ENCODE measurements at regions not wholly inside any gene's neighbourhood (a gene's known extent, or its start where the extent isn't known, plus 50 kb on each side); places are given as distances from the start of the nearest gene placed in this dataset.

- in situ Hi-C loops (cut with HindIII; ENCODE audit: low pct_ligation_motif_present, low pct_unique_long_range_greater_than_20kb, low sequenced_read_pairs), result no loop called here
- no peak for DNase-seq
Measured at GRCh38 chr14:39772627-39773026, 340.4 kb upstream of the FBXO33 start.

DNA sequence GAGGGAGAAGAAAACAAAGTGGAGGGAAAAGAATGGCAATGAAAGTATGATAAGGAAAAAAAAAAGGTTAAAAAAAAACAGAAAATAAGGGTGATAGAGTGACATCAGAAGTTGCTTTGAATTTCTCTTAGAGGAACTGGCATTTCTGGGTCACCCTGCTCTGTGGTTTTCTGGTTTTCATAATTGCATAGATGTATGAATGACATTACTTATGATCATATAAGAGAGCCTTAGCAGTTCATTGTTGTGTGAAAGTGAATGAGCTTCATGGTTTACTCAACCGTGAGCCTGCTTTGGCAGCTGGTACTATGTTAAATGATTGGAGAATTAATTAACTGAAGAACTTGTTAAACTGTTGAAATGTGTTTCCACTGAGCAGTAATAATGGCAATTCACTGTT, 336.4 kb upstream of the FBXO33 start:
- DNase-seq, result no peak
- in situ Hi-C loops (cut with HindIII; ENCODE audit: low pct_ligation_motif_present, low pct_unique_long_range_greater_than_20kb, low sequenced_read_pairs), result no loop called here

- DNase-seq, result no peak
- in situ Hi-C loops (cut with HindIII; ENCODE audit: low pct_ligation_motif_present, low pct_unique_long_range_greater_than_20kb, low sequenced_read_pairs), result no loop called here
Measured at GRCh38 chr14:39766397-39767000, 334.3 kb upstream of the FBXO33 start.

GRCh38 chr14:39765676-39766075, 333.4 kb upstream of the FBXO33 start:
- DNase-seq, result no peak
- in situ Hi-C loops (cut with HindIII; ENCODE audit: low pct_ligation_motif_present, low pct_unique_long_range_greater_than_20kb, low sequenced_read_pairs), result no loop called here

- in situ Hi-C loops (cut with HindIII; ENCODE audit: low pct_ligation_motif_present, low pct_unique_long_range_greater_than_20kb, low sequenced_read_pairs), result no loop called here
- DNase-seq, result no peak
Measured at GRCh38 chr14:39763402-39763890, 331.2 kb upstream of the FBXO33 start.

DNA sequence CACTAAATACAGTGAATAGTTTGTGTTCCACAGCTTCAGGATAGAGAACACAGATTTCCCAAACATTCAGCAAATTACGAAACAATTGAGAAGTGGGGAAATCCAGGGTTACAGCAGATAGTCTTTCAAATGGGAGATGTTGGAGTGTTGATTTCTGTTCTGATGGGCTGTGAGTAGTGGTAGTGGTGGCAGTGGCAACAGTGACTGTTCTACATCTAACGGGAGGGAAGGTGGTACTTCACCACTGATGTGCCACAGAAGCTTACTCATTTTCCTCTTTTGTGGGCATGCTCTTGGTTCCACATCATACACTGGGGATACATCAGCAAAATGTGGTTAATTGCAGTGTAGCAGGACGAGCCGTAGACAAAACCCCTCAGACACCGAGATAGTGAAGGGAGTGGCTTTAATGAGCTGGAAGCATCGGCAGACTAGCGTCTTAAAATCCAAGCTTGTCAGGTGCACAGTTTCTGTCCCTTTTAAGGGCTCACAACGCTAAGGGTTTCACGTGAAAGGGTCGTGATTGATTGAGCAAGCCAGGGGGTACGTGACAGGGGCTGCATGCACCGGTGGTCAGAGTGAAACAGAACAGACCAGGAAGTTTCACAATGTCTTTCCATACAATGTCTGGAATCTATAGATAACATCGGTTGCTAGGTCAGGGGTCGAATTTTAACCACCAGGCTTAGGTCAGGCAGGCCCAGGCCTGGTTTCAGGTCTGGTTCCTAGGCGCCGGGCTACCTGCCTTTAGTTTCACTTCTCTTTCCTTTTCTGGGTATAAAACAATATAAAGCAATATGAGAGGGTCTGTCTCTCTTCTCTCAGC, 330.6 kb upstream of the FBXO33 start:
- no peak for DNase-seq

GRCh38 chr14:39755269-39755878, 323.1 kb upstream of the FBXO33 start:
- peak; percentile 36 for DNase-seq
- in situ Hi-C loops (cut with HindIII; ENCODE audit: low pct_ligation_motif_present, low pct_unique_long_range_greater_than_20kb, low sequenced_read_pairs), result no loop called here

More for the DNA sequence above, 330.6 kb upstream of the FBXO33 start:
- in situ Hi-C loops (cut with HindIII; ENCODE audit: low pct_ligation_motif_present, low pct_unique_long_range_greater_than_20kb, low sequenced_read_pairs), result no loop called here

GRCh38 chr14:39740454-39740853, 308.2 kb upstream of the FBXO33 start:
- no peak for DNase-seq
- in situ Hi-C loops (cut with HindIII; ENCODE audit: low pct_ligation_motif_present, low pct_unique_long_range_greater_than_20kb, low sequenced_read_pairs), result no loop called here

GRCh38 chr14:39739796-39740195, 307.6 kb upstream of the FBXO33 start:
- DNase-seq, result no peak
- in situ Hi-C loops (cut with HindIII; ENCODE audit: low pct_ligation_motif_present, low pct_unique_long_range_greater_than_20kb, low sequenced_read_pairs), result no loop called here

DNA sequence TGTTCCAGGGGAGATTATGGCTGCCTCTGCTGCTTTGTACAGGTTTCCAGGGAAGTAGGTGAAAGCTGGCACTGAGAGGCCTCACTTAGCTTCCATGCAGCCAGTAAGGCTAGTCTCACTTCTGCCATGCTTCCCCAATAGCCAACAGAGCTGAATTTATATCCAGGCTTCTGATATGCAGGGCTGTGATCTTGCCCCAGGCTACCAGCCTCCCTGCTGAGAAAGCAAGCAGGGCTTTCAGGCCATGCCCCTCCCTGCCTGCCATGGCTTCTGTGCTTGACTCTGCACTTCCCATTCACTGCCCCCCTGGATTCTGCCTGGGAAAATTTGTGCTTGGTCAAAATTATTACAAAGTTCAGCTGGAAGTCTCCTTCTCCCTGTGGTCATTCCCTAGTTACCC, 302.1 kb upstream of the FBXO33 start:
- in situ Hi-C loops (cut with HindIII; ENCODE audit: low pct_ligation_motif_present, low pct_unique_long_range_greater_than_20kb, low sequenced_read_pairs), result no loop called here
- DNase-seq, result no peak

GRCh38 chr14:39733741-39734140, 301.5 kb upstream of the FBXO33 start:
- DNase-seq, result no peak
- in situ Hi-C loops (cut with HindIII; ENCODE audit: low pct_ligation_motif_present, low pct_unique_long_range_greater_than_20kb, low sequenced_read_pairs), result no loop called here

- in situ Hi-C loops (cut with HindIII; ENCODE audit: low pct_ligation_motif_present, low pct_unique_long_range_greater_than_20kb, low sequenced_read_pairs), result no loop called here
- peak; percentile 32 for DNase-seq
Measured at GRCh38 chr14:39731912-39732311, 299.7 kb upstream of the FBXO33 start.

- no peak for DNase-seq
- in situ Hi-C loops (cut with HindIII; ENCODE audit: low pct_ligation_motif_present, low pct_unique_long_range_greater_than_20kb, low sequenced_read_pairs), result no loop called here
Measured at GRCh38 chr14:39726563-39726962, 294.3 kb upstream of the FBXO33 start.

- in situ Hi-C loops (cut with HindIII; ENCODE audit: low pct_ligation_motif_present, low pct_unique_long_range_greater_than_20kb, low sequenced_read_pairs), result no loop called here
Measured at GRCh38 chr14:39722547-39723273, 290.5 kb upstream of the FBXO33 start.

GRCh38 chr14:39716987-39717570, 284.8 kb upstream of the FBXO33 start:
- in situ Hi-C loops (cut with HindIII; ENCODE audit: low pct_ligation_motif_present, low pct_unique_long_range_greater_than_20kb, low sequenced_read_pairs), result no loop called here

More at GRCh38 chr14:39722547-39723273, 290.5 kb upstream of the FBXO33 start:
- no peak for DNase-seq

GRCh38 chr14:39712293-39712999, 280.2 kb upstream of the FBXO33 start:
- in situ Hi-C loops (cut with HindIII; ENCODE audit: low pct_ligation_motif_present, low pct_unique_long_range_greater_than_20kb, low sequenced_read_pairs), result no loop called here
- DNase-seq, result no peak

More at GRCh38 chr14:39716987-39717570, 284.8 kb upstream of the FBXO33 start:
- DNase-seq, result no peak

DNA sequence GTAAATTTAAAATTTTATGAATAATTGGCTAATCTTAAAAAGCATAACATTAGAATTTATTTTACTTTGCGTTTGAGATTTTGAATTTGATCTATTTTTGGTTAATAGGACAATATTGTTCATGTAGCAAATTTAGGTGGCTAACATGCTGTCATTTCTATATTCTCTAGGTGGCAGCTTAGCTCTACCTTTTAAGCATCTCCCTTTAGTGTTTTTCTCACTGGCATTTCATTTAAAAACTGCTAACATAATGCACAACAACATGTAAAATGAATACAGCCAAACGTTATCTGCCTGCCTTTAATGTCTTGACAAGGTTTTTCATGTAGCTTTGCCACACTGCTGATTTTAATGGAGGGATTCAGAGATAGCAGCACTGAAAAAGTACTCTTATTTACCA, 272.4 kb upstream of the FBXO33 start:
- in situ Hi-C loops (cut with HindIII; ENCODE audit: low pct_ligation_motif_present, low pct_unique_long_range_greater_than_20kb, low sequenced_read_pairs), result no loop called here
- DNase-seq, result no peak

GRCh38 chr14:39694341-39694740, 262.1 kb upstream of the FBXO33 start:
- in situ Hi-C loops (cut with HindIII; ENCODE audit: low pct_ligation_motif_present, low pct_unique_long_range_greater_than_20kb, low sequenced_read_pairs), result no loop called here
- no peak for DNase-seq

All from ACHN (cell line).